ENCODE measurements at regions not wholly inside any gene's neighbourhood (a gene's known extent, or its start where the extent isn't known, plus 50 kb on each side); places are given as distances from the start of the nearest gene placed in this dataset.
"Not testable (repeated sequence)": the region's sequence is repeated elsewhere in the genome, so short reads cannot be mapped to it uniquely, and the experiment has no call there.

DNA sequence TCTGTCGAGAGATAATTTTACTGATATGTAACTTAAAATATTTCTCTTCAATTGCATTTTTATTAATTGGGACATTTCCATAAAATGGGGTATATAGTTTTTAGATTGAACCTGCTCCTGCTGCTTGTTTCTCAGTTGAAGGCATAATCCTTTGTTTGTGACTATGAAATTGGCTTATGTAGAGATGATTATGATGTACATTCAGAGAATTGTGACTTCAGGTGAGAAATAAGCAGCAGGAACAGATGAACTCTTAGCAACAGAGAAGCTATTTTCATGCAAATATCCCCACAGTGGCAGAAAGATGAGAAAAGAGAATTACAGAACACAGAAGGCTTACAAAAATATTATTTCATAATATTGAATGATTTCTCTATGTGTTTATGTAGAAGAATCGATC lies 1499.5 kb upstream of the ADGRL3 start:
- Histone ChIP-seq H3K27me3 (ENCODE audit: insufficient read depth, low read length) (no peaks in the 10 kb centered on the region), H3K79me2 (ENCODE audit: insufficient read depth, low read length) (no peaks in the 10 kb centered on the region), H3K9me3 (ENCODE audit: low read depth, low read length) (no peaks in the 10 kb centered on the region), H3K36me3 (ENCODE audit: insufficient read depth, low read length) (no peaks in the 10 kb centered on the region), H2AFZ (ENCODE audit: low read length) (no peak overlapping the region), H3K4me1 (ENCODE audit: insufficient read depth, low read length) (no peaks in the 10 kb centered on the region), H3K4me3 (ENCODE audit: insufficient read depth, low read length) (no peak overlapping the region), H3K4me2 (ENCODE audit: insufficient read depth, low read length) (no peak overlapping the region), H3K27ac (ENCODE audit: low read depth, low read length) (no peak overlapping the region), H4K20me1 (ENCODE audit: insufficient read depth, low read length) (no peaks in the 10 kb centered on the region)
- TF ChIP-seq, protein P1, sequence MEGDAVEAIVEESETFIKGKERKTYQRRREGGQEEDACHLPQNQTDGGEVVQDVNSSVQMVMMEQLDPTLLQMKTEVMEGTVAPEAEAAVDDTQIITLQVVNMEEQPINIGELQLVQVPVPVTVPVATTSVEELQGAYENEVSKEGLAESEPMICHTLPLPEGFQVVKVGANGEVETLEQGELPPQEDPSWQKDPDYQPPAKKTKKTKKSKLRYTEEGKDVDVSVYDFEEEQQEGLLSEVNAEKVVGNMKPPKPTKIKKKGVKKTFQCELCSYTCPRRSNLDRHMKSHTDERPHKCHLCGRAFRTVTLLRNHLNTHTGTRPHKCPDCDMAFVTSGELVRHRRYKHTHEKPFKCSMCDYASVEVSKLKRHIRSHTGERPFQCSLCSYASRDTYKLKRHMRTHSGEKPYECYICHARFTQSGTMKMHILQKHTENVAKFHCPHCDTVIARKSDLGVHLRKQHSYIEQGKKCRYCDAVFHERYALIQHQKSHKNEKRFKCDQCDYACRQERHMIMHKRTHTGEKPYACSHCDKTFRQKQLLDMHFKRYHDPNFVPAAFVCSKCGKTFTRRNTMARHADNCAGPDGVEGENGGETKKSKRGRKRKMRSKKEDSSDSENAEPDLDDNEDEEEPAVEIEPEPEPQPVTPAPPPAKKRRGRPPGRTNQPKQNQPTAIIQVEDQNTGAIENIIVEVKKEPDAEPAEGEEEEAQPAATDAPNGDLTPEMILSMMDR (IDR thresholded peaks at IDR 0.05; ENCODE audit: extremely low read depth, low read depth, low read length) = no peak
- no peak for DNase-seq (ENCODE audit: insufficient read length, low spot score, missing footprints)

DNA sequence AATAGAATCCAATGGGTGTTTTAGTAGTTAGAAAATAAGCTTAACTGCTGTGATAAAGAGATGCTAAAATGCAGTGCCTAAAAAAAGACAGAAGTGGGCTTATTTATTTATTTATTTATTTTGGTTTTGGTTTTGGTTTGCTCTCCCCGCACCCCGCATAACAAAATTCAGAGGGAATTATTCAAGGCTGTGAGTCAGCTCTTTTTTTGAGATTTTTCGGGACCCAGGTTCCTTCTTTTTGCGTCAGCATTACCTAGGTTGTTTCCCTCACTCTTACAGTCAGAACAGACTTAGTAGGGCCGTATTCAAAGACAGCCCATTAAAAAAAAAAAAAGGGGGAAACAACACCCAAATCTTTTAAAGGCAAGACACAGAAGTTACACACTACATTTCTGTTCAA lies 1495.5 kb upstream of the ADGRL3 start:
- Histone ChIP-seq H3K4me2 (ENCODE audit: insufficient read depth, low read length) (no peak overlapping the region), H2AFZ (ENCODE audit: low read length) (no peak overlapping the region), H3K9me3 (ENCODE audit: low read depth, low read length) (no peaks in the 10 kb centered on the region), H4K20me1 (ENCODE audit: insufficient read depth, low read length) (no peaks in the 10 kb centered on the region), H3K79me2 (ENCODE audit: insufficient read depth, low read length) (no peaks in the 10 kb centered on the region), H3K4me3 (ENCODE audit: insufficient read depth, low read length) (no peak overlapping the region), H3K4me1 (ENCODE audit: insufficient read depth, low read length) (no peaks in the 10 kb centered on the region), H3K27ac (ENCODE audit: low read depth, low read length) (no peak overlapping the region), H3K36me3 (ENCODE audit: insufficient read depth, low read length) (no peaks in the 10 kb centered on the region), H3K27me3 (ENCODE audit: insufficient read depth, low read length) (no peaks in the 10 kb centered on the region)
- TF ChIP-seq, protein P1 (IDR thresholded peaks at IDR 0.05; ENCODE audit: extremely low read depth, low read depth, low read length) = no peak
- DNase-seq (ENCODE audit: insufficient read length, low spot score, missing footprints) = no peak

DNA sequence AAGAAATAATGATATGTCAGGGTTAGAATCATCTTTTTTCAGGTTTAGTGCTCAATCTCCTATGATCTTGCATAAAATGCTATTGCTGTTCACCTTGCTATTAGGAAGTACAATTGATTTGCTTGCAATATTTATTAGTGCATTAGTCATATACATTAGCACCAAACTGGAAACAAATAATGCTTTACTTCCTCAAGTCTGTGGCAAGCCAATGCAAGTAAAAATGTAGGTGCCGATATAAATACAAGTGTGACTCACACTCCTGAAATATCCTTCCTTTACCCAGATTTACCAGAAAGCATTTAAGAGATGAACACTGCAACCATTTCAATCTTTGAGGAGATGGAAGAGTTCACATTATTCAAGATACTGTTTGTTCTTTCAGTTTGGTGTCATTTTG lies 1487.7 kb upstream of the ADGRL3 start:
- no peak overlapping the region for H3K4me3 ChIP-seq (ENCODE audit: insufficient read depth, low read length)
- H3K4me2 ChIP-seq (ENCODE audit: insufficient read depth, low read length) = no peak overlapping the region
- TF ChIP-seq, protein P1 (IDR thresholded peaks at IDR 0.05; ENCODE audit: extremely low read depth, low read depth, low read length) = no peak
- no peak for DNase-seq (ENCODE audit: insufficient read length, low spot score, missing footprints)
- no peak overlapping the region for H2AFZ ChIP-seq (ENCODE audit: low read length)
- H3K79me2 ChIP-seq (ENCODE audit: insufficient read depth, low read length) = no peaks in the 10 kb centered on the region
- no peaks in the 10 kb centered on the region for H4K20me1 ChIP-seq (ENCODE audit: insufficient read depth, low read length)
- H3K27me3 ChIP-seq (ENCODE audit: insufficient read depth, low read length) = no peaks in the 10 kb centered on the region
- H3K27ac ChIP-seq (ENCODE audit: low read depth, low read length) = no peak overlapping the region
- no peaks in the 10 kb centered on the region for H3K9me3 ChIP-seq (ENCODE audit: low read depth, low read length)
- H3K4me1 ChIP-seq (ENCODE audit: insufficient read depth, low read length) = no peaks in the 10 kb centered on the region
- no peaks in the 10 kb centered on the region for H3K36me3 ChIP-seq (ENCODE audit: insufficient read depth, low read length)

DNA sequence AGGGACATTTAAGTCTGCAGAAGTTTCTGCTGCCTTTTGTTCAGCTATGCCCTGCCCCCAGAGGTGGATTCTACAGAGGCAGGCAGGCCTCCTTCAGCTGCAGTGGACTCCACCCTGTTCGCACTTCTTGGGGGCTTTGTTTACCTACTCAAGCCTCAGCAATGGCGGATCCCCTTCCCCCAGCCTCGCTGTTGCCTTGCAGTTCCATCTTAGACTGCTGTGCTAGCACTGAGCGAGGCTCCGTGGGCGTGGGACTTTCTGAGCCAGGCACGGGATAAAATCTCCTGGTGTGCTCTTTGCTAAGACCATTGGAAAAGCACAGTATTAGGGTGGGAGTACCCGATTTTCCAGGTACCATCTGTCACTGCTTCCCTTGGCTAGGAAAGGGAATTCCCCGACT lies 1475.8 kb upstream of the ADGRL3 start:
- not testable (repeated sequence) for H3K36me3 ChIP-seq (ENCODE audit: insufficient read depth, low read length); H2AFZ ChIP-seq (ENCODE audit: low read length); H3K4me2 ChIP-seq (ENCODE audit: insufficient read depth, low read length); H3K9me3 ChIP-seq (ENCODE audit: low read depth, low read length); H3K27ac ChIP-seq (ENCODE audit: low read depth, low read length); DNase-seq (ENCODE audit: insufficient read length, low spot score, missing footprints); H4K20me1 ChIP-seq (ENCODE audit: insufficient read depth, low read length); H3K79me2 ChIP-seq (ENCODE audit: insufficient read depth, low read length); H3K4me1 ChIP-seq (ENCODE audit: insufficient read depth, low read length); H3K27me3 ChIP-seq (ENCODE audit: insufficient read depth, low read length); H3K4me3 ChIP-seq (ENCODE audit: insufficient read depth, low read length)

DNA sequence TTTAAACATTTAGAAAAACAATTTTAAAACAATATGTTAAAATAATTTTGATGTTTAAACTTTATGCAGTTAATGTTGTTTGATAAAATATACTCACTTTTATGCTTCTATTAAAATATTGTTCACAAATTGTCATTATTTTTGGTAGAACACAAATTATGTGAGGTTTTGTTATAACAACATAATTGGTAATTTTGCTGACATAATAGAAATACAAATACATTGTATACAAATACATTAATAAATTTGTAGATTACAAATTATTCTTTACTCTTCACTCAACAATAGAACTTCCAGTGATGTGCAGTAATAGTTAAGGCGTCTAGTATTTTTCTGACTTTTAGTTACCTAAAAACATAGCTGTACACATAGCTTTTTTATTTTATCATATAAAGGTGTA lies 1472.4 kb upstream of the ADGRL3 start:
- Histone ChIP-seq H3K27ac (ENCODE audit: low read depth, low read length) (no peak overlapping the region), H4K20me1 (ENCODE audit: insufficient read depth, low read length) (no peaks in the 10 kb centered on the region), H3K4me1 (ENCODE audit: insufficient read depth, low read length) (no peaks in the 10 kb centered on the region), H3K79me2 (ENCODE audit: insufficient read depth, low read length) (no peaks in the 10 kb centered on the region), H3K4me2 (ENCODE audit: insufficient read depth, low read length) (no peak overlapping the region), H3K36me3 (ENCODE audit: insufficient read depth, low read length) (no peaks in the 10 kb centered on the region), H2AFZ (ENCODE audit: low read length) (no peak overlapping the region), H3K27me3 (ENCODE audit: insufficient read depth, low read length) (no peaks in the 10 kb centered on the region), H3K4me3 (ENCODE audit: insufficient read depth, low read length) (no peak overlapping the region), H3K9me3 (ENCODE audit: low read depth, low read length) (peaks cover 2% of the 10 kb centered on the region)
- DNase-seq (ENCODE audit: insufficient read length, low spot score, missing footprints) = no peak
- TF ChIP-seq, protein P1 (IDR thresholded peaks at IDR 0.05; ENCODE audit: extremely low read depth, low read depth, low read length) = no peak

Data from osteoblast (primary cell).